HL-60 (cell line): ENCODE measurements at regions not wholly inside any gene's neighbourhood (a gene's known extent, or its start where the extent isn't known, plus 50 kb on each side); places are given as distances from the start of the nearest gene placed in this dataset.

Source experiments
- DNase-seq, 2 experiments: peaks; one replicate each; pipeline ENCODE4 v3.0.0-alpha.2; 2010 to 2020; ENCODE audit warnings: low read depth in 1 of 2, low spot score in 1 of 2
- H3K27ac ChIP-seq: fragments of 250-450 bp; sonication (Bioruptor Pico); replicated peaks from 2 replicates; pipeline ENCODE4 v1.5.1; 2020; ENCODE audit warnings: mild to moderate bottlenecking, moderate library complexity
- H3K27me3 ChIP-seq: fragments of 250-450 bp; sonication (Bioruptor Pico); 2 replicates; pipeline ENCODE4 v1.5.1; 2021; ENCODE audit warnings: mild to moderate bottlenecking, moderate library complexity; ENCODE audit not compliant: insufficient read depth, poor library complexity, severe bottlenecking
- H3K4me3 ChIP-seq: replicated peaks from 2 replicates; pipeline ENCODE4 v1.5.1; 2011; ENCODE audit warnings: mild to moderate bottlenecking, control low read depth, low read length; ENCODE audit not compliant: insufficient read depth
- CTCF ChIP-seq: IDR thresholded peaks from one replicate; pipeline ENCODE4 v1.5.1; 2011; ENCODE audit warnings: low read length, control low read depth, inconsistent platforms; ENCODE audit not compliant: insufficient read depth
- GABPA ChIP-seq: IDR thresholded peaks from 2 replicates; pipeline ENCODE4 v1.6.1; 2012; ENCODE audit warnings: low read depth
- POLR2AphosphoS5 ChIP-seq: IDR thresholded peaks from 2 replicates; pipeline ENCODE4 v1.6.1; 2012; ENCODE audit warnings: low read depth
- REST ChIP-seq: IDR thresholded peaks from 2 replicates; pipeline ENCODE4 v1.6.1; 2012; ENCODE audit warnings: low read depth; ENCODE audit not compliant: insufficient replicate concordance
- SPI1 ChIP-seq: IDR thresholded peaks from 2 replicates; pipeline ENCODE4 v1.6.1; 2012; ENCODE audit warnings: low read depth, mild to moderate bottlenecking, borderline replicate concordance

GRCh38 chr4:114156371-114156770, 176.9 kb upstream of the ARSJ start:
- H3K27ac ChIP-seq, result no peak overlapping the region
- DNase-seq, result no peak
- TF ChIP-seq GABPA (no peak), POLR2AphosphoS5 (no peak), CTCF (no peak), SPI1 (no peak), REST (no peak)
- H3K4me3 ChIP-seq, result no peak overlapping the region
- no peaks in the 10 kb centered on the region for H3K27me3 ChIP-seq

DNA sequence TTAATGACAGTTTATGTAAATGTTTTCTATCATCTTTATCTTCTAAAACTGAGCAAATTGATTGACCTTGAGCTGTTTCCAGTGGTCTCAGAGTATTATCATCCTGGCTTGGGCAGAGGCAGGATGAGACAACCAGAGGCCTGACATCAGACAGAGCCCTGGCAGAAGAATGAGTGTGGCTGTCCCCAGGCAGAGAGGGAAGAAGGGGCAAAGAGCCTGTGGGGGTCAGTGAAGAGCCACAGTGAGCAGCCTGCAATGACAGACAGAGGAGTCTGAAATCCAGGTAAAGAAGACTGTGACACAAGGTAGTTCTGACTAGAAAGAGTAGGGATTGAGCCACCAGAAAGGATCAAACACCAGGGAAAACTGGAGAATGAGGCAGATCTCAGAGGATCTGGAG, 182.4 kb upstream of the ARSJ start:
- H3K4me3 ChIP-seq, result no peak overlapping the region
- DNase-seq, result no peak

DNA sequence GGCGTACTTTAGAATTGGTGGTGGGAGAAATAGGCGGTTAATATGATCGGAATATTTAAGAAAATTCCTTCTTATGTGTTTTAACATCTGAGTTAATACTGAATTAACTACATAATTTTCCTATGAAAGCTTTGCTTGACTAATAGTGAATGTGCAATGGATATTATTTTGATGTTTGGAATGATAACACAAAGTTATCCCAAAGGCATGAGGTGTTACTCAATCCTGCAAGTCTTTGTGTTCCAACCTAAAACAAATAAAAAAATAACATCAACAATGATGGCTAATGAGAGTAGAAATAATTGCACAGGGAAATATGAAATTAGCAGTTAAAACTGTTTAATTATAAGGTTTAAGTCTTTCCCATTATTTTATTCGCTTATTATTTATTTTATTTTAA, 183.6 kb upstream of the ARSJ start:
- Histone ChIP-seq H3K27me3 (no peaks in the 10 kb centered on the region), H3K27ac (no peak overlapping the region), H3K4me3 (no peak overlapping the region)
- TF ChIP-seq GABPA, result no peak
- no peak for DNase-seq

More for the DNA sequence above, 182.4 kb upstream of the ARSJ start:
- Histone ChIP-seq H3K27ac (no peak overlapping the region), H3K27me3 (no peaks in the 10 kb centered on the region)
- TF ChIP-seq CTCF, result no peak
- no peak for TF ChIP-seq REST
- TF ChIP-seq POLR2AphosphoS5, result no peak
- TF ChIP-seq GABPA, result no peak
- no peak for TF ChIP-seq SPI1

DNA sequence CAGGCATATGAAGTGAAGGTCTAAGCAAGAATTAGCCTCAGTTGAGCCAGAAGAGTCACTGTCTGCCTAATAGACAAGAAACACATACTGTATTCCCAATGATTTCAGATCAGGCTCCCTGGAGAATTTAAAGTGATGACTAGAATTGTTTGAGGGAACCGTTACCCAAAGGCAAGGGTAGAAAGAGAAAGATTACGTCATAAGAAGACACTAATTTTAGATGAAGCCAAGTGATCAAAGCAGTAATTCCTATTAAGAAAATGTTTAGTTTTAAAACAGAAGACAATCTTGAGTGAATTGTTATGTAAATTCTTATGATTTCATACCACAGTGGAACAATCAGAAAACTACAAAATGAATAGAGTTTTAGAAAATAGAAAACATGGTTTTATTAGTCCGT, 194.5 kb upstream of the ARSJ start:
- H3K27me3 ChIP-seq, result no peaks in the 10 kb centered on the region
- no peak for DNase-seq
- no peak overlapping the region for H3K4me3 ChIP-seq
- TF ChIP-seq POLR2AphosphoS5 (no peak), GABPA (no peak), REST (no peak), CTCF (no peak), SPI1 (no peak)
- no peak overlapping the region for H3K27ac ChIP-seq
